Lower leg skin (tissue), 3 donors: ENCODE measurements at regions not wholly inside any gene's neighbourhood (a gene's known extent, or its start where the extent isn't known, plus 50 kb on each side); places are given as distances from the start of the nearest gene placed in this dataset.

Experiments used
- POLR2A ChIP-seq, 2 donors: fragments of 450-650 bp; IDR thresholded peaks; one replicate each; pipeline ENCODE4 v1.6.1; 2016 to 2017; ENCODE audit warnings: antibody characterized with exemption in 2 of 2, mild to moderate bottlenecking in 1 of 2, moderate library complexity in 1 of 2
- TF ChIP-seq, protein P1 (sequence below), 3 donors: fragments of 450-650 bp; IDR thresholded peaks; one replicate each; pipeline ENCODE4 v1.5.1; 2016; ENCODE audit warnings: antibody characterized with exemption in 3 of 3, mild to moderate bottlenecking in 3 of 3, moderate library complexity in 2 of 3

DNA sequence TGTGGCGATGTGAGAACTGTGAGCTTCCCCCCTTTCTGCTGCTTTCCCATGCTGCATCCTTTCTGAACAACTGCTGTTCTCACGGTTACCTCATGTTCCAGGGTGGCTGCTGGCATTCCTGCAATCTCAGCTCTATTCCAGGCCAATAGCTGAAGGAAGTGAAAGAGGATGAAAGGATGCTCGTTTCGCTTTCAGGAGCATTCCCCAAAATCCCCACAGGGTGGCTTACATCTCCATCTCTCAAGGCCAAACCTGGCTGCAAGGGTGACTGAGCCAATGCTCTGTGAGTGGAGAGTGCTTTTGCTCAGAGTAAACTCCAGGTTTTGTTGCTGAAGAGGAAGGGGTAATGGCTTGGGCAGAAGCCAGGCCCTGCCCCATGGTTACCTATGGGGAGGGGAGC, 848.2 kb downstream of the BRD1 start:
- TF ChIP-seq POLR2A (IDR thresholded peaks at IDR 0.05): no peak
- TF ChIP-seq, protein P1, sequence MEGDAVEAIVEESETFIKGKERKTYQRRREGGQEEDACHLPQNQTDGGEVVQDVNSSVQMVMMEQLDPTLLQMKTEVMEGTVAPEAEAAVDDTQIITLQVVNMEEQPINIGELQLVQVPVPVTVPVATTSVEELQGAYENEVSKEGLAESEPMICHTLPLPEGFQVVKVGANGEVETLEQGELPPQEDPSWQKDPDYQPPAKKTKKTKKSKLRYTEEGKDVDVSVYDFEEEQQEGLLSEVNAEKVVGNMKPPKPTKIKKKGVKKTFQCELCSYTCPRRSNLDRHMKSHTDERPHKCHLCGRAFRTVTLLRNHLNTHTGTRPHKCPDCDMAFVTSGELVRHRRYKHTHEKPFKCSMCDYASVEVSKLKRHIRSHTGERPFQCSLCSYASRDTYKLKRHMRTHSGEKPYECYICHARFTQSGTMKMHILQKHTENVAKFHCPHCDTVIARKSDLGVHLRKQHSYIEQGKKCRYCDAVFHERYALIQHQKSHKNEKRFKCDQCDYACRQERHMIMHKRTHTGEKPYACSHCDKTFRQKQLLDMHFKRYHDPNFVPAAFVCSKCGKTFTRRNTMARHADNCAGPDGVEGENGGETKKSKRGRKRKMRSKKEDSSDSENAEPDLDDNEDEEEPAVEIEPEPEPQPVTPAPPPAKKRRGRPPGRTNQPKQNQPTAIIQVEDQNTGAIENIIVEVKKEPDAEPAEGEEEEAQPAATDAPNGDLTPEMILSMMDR (IDR thresholded peaks at IDR 0.05): no peak
